Retina (tissue), 1 donor: ENCODE measurements at regions not wholly inside any gene's neighbourhood (a gene's known extent, or its start where the extent isn't known, plus 50 kb on each side); places are given as distances from the start of the nearest gene placed in this dataset.

ENCODE experiments used
- DNase-seq: peaks from one replicate; pipeline ENCODE4 v3.0.0-alpha.2; 2016

DNA sequence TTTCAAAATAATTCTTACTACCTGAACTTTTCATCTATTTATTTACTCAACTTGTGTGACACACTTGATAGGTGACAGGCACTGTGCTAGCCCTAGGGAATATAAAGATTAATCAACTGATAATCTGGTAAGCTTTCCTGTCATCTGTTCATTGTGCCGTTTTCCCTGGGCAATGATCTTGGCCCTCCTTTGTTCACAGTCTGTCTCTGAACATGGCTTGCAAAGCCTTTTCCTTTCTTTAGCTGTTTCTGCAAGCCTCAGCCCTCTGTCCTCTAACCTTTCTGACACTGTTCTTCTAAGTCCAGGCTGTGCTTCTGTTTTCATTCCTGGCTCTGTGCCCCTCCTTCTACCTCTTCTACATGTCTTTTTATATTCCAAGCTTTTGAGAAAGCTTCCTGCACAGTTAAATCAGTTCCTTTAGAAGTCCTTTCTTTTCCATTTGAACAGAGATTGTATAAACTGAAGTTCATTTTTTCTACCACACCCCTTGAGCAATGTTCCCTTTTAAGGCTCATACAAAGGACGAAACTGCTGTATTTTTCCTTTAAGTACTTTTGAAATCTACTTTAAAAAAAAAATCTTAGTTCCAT is 803.0 kb upstream of the ZNF608 start:
- DNase-seq: peak; percentile 48

GRCh38 chr5:125550274-125550673 is 803.8 kb upstream of the ZNF608 start:
- peak; percentile 74 for DNase-seq

DNA sequence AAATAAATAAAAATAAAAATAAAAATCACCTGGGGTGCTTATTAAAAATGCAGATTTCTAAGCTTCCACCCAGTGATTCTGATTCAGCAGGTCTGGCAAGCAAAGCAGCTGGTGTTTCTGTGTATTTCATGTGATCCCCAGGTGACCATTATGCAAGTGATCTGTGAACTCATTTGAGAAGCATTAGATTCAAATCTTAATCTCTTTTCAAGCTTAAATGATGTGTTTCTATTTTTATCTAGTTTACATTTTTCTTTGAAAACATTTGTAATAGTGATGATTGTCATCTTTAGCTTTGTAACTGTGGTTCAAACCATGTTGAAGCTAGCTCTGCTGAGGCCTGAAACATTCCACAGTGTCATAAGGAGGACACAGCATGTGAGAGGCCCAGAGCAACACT is 804.8 kb upstream of the ZNF608 start:
- no peak for DNase-seq

DNA sequence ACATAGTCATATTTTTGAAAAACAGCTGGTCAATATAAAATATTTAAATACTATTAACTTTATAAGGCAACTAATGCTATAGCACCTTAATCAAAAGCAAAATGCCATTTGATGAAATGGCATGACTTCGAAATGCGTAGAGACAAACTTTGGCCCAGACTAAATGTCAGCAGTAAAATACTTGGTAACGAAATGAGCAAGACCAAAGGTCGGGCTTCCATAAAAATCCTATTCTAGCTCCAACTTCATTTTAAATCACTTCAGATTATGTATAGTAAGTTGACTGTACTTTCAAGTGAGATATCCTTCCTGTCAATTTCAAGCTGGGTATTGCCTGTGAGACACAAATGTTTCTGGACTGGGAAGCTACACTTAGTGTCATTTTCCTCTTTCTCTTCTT is 805.4 kb upstream of the ZNF608 start:
- no peak for DNase-seq

- no peak for DNase-seq
Observed at GRCh38 chr5:125552486-125552885, 806.0 kb upstream of the ZNF608 start.

GRCh38 chr5:125554355-125554754 is 807.9 kb upstream of the ZNF608 start:
- peak; percentile 25 for DNase-seq

GRCh38 chr5:125555591-125555990 is 809.2 kb upstream of the ZNF608 start:
- DNase-seq: no peak

GRCh38 chr5:125558016-125558415 is 811.6 kb upstream of the ZNF608 start:
- no peak for DNase-seq

DNA sequence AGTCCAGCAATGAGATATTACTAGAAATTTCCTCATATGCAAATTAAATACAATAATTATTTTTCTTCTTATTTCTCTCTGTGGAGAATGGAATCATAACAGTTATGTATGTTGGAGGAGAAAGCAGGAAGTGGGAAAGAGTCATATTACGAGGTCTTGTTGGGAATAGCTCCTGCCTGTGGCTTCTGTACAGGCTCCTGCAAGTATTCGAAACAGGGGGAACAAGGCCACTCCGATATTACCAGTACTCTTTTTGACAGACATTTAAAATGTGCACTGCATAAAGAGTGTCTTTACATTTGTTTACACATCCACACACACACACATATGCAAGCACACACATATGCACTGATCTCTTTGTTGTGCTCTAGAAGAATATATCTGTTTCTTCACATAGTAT is 812.0 kb upstream of the ZNF608 start:
- no peak for DNase-seq

DNA sequence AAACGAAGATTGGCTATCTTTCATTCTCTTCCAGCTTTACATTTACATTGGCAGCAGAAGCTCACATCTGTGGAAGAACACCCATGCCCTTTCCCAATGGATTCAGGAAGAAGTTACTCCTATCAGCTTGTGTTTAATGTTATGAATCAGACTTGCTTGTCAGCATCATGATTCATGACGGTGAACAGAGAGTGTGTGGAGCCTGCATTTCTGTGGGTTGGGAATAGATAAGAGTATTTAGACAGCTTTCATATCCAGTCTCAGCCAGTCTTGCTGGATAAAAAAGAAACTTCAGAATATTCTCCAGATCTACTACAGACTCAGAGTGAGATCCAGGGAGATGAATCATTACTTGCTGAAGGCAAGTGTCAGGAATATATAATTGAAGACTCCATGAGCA is 812.9 kb upstream of the ZNF608 start:
- DNase-seq: no peak

GRCh38 chr5:125560476-125561225 is 814.2 kb upstream of the ZNF608 start:
- no peak for DNase-seq

- DNase-seq: no peak
Observed at GRCh38 chr5:125564317-125564975, 818.0 kb upstream of the ZNF608 start.

- DNase-seq: no peak
Observed at GRCh38 chr5:125574491-125575044, 828.1 kb upstream of the ZNF608 start.

- no peak for DNase-seq
Observed at GRCh38 chr5:125575171-125575890, 828.9 kb upstream of the ZNF608 start.

GRCh38 chr5:125575891-125576505 is 829.6 kb upstream of the ZNF608 start:
- DNase-seq: peak; percentile 77

- no peak for DNase-seq
Observed at GRCh38 chr5:125576822-125577221, 830.4 kb upstream of the ZNF608 start.

GRCh38 chr5:125578551-125578950 is 832.1 kb upstream of the ZNF608 start:
- DNase-seq: no peak

GRCh38 chr5:125579182-125579581 is 832.7 kb upstream of the ZNF608 start:
- no peak for DNase-seq

- no peak for DNase-seq
Observed at GRCh38 chr5:125581311-125581710, 834.9 kb upstream of the ZNF608 start.

- no peak for DNase-seq
Observed at GRCh38 chr5:125582352-125582751, 835.9 kb upstream of the ZNF608 start.

- DNase-seq: no peak
Observed at GRCh38 chr5:125583321-125584139, 837.1 kb upstream of the ZNF608 start.

DNA sequence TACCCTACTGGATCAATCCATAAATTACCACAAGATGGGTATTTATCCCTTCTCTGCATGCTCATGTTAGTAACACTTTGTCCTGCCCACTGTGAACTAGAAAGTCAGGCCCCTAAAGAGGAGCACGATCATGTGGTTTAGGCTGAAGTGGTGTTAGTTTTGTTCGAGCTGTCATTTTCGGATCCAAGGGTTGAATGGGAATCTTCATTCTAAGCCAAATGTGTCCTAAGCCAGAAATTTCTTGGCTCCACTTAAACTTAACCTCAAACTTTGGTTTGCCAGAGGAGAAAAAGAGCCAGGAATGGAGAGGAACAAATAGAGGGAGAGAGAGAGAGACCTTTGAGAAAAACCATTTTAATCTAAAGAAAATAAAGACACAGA is 837.7 kb upstream of the ZNF608 start:
- DNase-seq: no peak
